HEK293T (cell line): ENCODE measurements at regions not wholly inside any gene's neighbourhood (a gene's known extent, or its start where the extent isn't known, plus 50 kb on each side); places are given as distances from the start of the nearest gene placed in this dataset.

Experiments
- CTCF ChIA-PET: fragments of 350-600 bp; formaldehyde crosslinking; extraction: SDS; loops from one replicate; lab custom pipeline; 2021; ENCODE audit warnings: antibody characterized with exemption, inconsistent platforms; lab: Yijun Ruan, JAX
- POLR2A ChIA-PET: fragments of 350-600 bp; formaldehyde crosslinking; extraction: SDS; loops from one replicate; lab custom pipeline; 2020; ENCODE audit warnings: antibody characterized with exemption, inconsistent platforms; lab: Yijun Ruan, JAX
- DNase-seq: peaks from one replicate; pipeline ENCODE4 v3.0.0; 2012; ENCODE audit warnings: mixed read lengths; ENCODE audit errors: extremely low spot score
- ARNT ChIP-seq: fragments of 450-650 bp; IDR thresholded peaks from 2 replicates; pipeline ENCODE4 v1.6.1; 2017; ENCODE audit warnings: mild to moderate bottlenecking
- BHLHE40 ChIP-seq: fragments of 450-650 bp; IDR thresholded peaks from 2 replicates; pipeline ENCODE4 v1.6.1; 2016; ENCODE audit warnings: mild to moderate bottlenecking, moderate library complexity, borderline replicate concordance
- CTBP1 ChIP-seq: fragments of 450-650 bp; IDR thresholded peaks from 2 replicates; pipeline ENCODE4 v1.6.1; 2016; ENCODE audit warnings: borderline replicate concordance
- ELF4 ChIP-seq: fragments of 450-650 bp; IDR thresholded peaks from 2 replicates; pipeline ENCODE4 v1.6.1; 2017; ENCODE audit warnings: antibody characterized with exemption
- FOXA1 ChIP-seq: fragments of 450-650 bp; IDR thresholded peaks from 2 replicates; pipeline ENCODE4 v1.6.1; 2016; ENCODE audit warnings: mild to moderate bottlenecking
- FOXK2 ChIP-seq: fragments of 450-650 bp; IDR thresholded peaks from 2 replicates; pipeline ENCODE4 v1.6.1; 2016; ENCODE audit warnings: mild to moderate bottlenecking
- FOXM1 ChIP-seq: fragments of 450-650 bp; IDR thresholded peaks from 2 replicates; pipeline ENCODE4 v1.6.1; 2017; ENCODE audit warnings: mild to moderate bottlenecking, borderline replicate concordance
- HDGF ChIP-seq: fragments of 450-650 bp; IDR thresholded peaks from 2 replicates; pipeline ENCODE4 v1.6.1; 2017; ENCODE audit warnings: antibody characterized with exemption, borderline replicate concordance
- L3MBTL2 ChIP-seq: fragments of 450-650 bp; conservative IDR thresholded peaks from 2 replicates; pipeline ENCODE4 v1.6.1; 2016; ENCODE audit warnings: mild to moderate bottlenecking
- LEF1 ChIP-seq: fragments of 450-650 bp; IDR thresholded peaks from 2 replicates; pipeline ENCODE4 v1.6.1; 2017; ENCODE audit warnings: mild to moderate bottlenecking, borderline replicate concordance
- NFRKB ChIP-seq: fragments of 450-650 bp; IDR thresholded peaks from 2 replicates; pipeline ENCODE4 v1.6.1; 2016; ENCODE audit warnings: mild to moderate bottlenecking, moderate library complexity
- PKNOX1 ChIP-seq: fragments of 450-650 bp; IDR thresholded peaks from 2 replicates; pipeline ENCODE4 v1.6.1; 2016
- SP1 ChIP-seq: fragments of 450-650 bp; IDR thresholded peaks from 2 replicates; pipeline ENCODE4 v1.6.1; 2017
- SUZ12 ChIP-seq: fragments of 450-650 bp; IDR thresholded peaks from 2 replicates; pipeline ENCODE4 v1.6.1; 2016; ENCODE audit warnings: mild to moderate bottlenecking
- TARDBP ChIP-seq: fragments of 450-650 bp; IDR thresholded peaks from 2 replicates; pipeline ENCODE4 v1.6.1; 2016
- ZNF384 ChIP-seq: fragments of 450-650 bp; IDR thresholded peaks from 2 replicates; pipeline ENCODE4 v1.6.1; 2016

DNA sequence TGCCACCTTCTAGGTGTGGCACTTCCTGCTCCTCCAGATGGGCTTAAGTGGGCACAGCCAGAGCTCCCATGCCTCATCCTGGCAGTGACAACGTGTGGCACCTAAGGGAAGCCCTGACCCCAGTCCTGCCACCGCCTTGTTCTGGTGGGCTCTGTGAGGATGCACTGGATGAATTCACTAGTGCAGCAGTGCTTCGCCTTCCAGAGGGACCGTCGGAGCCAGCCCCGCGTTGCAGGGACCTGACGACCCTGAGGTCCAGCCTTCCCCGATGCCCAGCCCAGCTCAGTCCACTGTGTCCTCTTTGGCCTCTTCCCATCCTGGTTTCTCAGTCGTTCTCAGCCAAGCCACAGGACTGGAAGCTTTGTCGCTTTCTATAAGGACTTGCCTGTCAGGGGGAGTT is 399.8 kb downstream of the SEC14L1 start:
- TF ChIP-seq FOXK2, result no peak
- no peak for TF ChIP-seq SUZ12
- TF ChIP-seq ARNT, result no peak
- TF ChIP-seq FOXM1, result no peak
- TF ChIP-seq L3MBTL2, result no peak
- TF ChIP-seq FOXA1, result no peak
- TF ChIP-seq PKNOX1, result no peak
- TF ChIP-seq LEF1, result no peak
- TF ChIP-seq SP1, result no peak
- TF ChIP-seq ELF4, result no peak
- no peak for TF ChIP-seq CTBP1
- no peak for TF ChIP-seq ZNF384
- no peak for TF ChIP-seq NFRKB
- no peak for TF ChIP-seq HDGF
- TF ChIP-seq BHLHE40, result no peak
- no peak for TF ChIP-seq TARDBP
- CTCF ChIA-PET, result no interaction called here
- no peak for DNase-seq
- POLR2A ChIA-PET, result no interaction called here

- TF ChIP-seq SUZ12, result no peak
- no peak for TF ChIP-seq LEF1
- no peak for TF ChIP-seq TARDBP
- no peak for TF ChIP-seq HDGF
- no peak for TF ChIP-seq ARNT
- TF ChIP-seq FOXA1, result no peak
- no peak for TF ChIP-seq NFRKB
- TF ChIP-seq FOXM1, result no peak
- TF ChIP-seq FOXK2, result no peak
- no peak for TF ChIP-seq ZNF384
- POLR2A ChIA-PET, result no interaction called here
- CTCF ChIA-PET, result no interaction called here
- no peak for DNase-seq
These were observed 400.2 kb downstream of the SEC14L1 start for GRCh38 chr17:77540975-77541374.

DNA sequence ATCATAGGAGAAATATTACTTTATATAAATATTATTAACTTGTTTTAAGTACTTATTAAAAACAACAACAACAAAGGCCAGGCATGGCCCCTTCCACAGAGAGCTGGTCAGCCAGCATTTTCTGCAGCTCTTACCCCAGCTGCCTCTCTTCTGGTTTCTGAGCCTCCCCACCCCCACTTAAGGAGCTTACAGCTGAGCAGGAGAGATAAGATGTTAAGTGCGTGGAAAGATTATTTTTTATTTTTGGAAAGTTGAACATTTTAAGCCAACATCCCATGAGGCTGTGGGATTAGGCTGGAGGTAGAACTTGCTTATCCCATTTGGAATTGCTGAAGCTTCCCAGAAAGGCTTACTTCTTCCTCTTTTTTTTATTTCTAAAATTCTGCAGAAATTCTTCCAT is 401.2 kb downstream of the SEC14L1 start:
- ChIA-PET POLR2A (no interaction called here), CTCF (interaction anchor here (0.6 to 0.7 kb wide), 2 partner anchors 184 to 231 kb away, joined by 3 read pairs; no protein-coding TSS in a partner anchor)
- DNase-seq, result no peak
- TF ChIP-seq LEF1 (no peak), SP1 (no peak), PKNOX1 (no peak), FOXM1 (no peak), SUZ12 (no peak), HDGF (no peak), ELF4 (no peak), L3MBTL2 (no peak), FOXK2 (no peak), ARNT (no peak), NFRKB (no peak), CTBP1 (no peak), BHLHE40 (no peak), TARDBP (no peak), ZNF384 (no peak), FOXA1 (no peak)

DNA sequence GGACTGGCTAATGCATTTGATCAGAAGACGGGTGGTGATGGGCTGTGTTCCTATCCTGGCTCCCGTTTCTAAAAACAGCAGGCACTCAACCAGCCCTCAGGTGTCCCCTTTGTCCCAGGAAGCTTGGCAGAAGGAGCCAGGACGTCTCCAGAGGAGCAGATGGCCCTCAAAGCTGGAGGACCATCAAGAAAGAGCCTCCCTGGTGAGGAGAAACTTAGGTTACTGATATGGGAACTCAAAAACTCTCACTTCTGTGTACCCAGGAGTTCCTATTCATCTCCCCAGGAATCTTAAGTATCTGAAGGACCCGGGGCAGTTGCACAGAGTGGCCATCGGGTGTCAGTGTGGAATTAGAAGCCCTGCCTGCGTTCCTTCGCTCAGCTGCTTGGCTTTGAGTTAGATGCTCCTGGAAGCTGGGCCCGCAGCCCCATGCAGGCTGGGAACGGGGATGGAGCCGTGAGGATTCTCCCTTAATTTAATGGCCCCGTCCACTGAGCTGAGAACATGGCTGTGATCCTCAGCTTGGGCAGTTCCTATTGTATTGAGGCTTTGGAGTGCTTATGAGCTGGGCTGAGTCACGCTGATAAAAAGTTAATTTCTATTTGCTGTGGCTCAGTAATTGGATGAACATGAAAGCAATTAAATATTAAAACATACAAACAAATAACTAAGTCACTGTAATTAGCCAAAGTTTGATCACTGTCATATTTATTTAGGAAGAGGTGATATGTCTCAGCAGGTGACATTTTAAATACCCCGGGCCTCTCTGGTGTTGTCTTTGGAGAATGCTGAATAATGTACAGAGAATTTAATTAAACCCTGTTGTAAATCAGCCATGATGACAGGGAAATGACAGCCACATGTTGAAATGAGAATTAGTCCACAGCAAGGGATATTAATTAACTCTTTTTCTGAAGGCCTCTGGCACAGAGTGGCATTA is 402.1 kb downstream of the SEC14L1 start:
- CTCF ChIA-PET, result interaction anchor here (0.6 to 1.1 kb wide), 5 partner anchors 115 to 470 kb away, joined by 3 to 4 read pairs (median 3); no protein-coding TSS in a partner anchor
- peak; percentile 86 for DNase-seq
- peak; percentile 75 for TF ChIP-seq PKNOX1
- no peak for TF ChIP-seq SUZ12
- no peak for TF ChIP-seq L3MBTL2
- TF ChIP-seq ELF4, result no peak
- no peak for TF ChIP-seq BHLHE40
- no peak for TF ChIP-seq SP1
- POLR2A ChIA-PET, result interaction anchor here (1.2 kb wide), 1 partner anchor 415 kb away, joined by 4 read pairs; the partner anchor contains the start of gene TNRC6C

DNA sequence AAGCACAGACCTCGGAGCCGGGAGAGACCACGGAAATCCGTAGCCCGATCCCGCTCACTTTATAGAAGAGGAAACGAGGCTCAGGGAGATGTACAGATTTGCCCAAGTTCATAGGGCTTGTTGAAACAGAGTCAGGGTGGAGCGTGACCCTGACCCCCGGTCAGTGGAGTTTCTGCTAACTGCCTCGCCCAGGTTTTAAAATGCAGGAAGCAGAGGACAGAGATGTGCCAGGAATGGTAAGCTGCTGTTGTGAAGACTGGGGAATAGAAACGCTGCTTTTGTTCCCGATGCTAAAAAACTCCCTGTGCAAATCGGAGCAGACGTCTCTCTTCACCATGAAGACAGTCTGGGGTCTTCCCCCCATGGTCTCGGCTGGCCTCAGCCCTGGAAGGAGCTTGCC is 403.0 kb downstream of the SEC14L1 start:
- TF ChIP-seq PKNOX1 (no peak), CTBP1 (no peak), ELF4 (no peak), ZNF384 (no peak), SP1 (no peak), TARDBP (no peak), NFRKB (no peak), LEF1 (no peak), ARNT (no peak), SUZ12 (no peak), HDGF (no peak), FOXK2 (no peak), L3MBTL2 (no peak), FOXM1 (no peak), BHLHE40 (no peak), FOXA1 (no peak)
- DNase-seq, result no peak
- POLR2A ChIA-PET, result no interaction called here
- CTCF ChIA-PET, result interaction anchor here (0.8 to 1.2 kb wide), 2 partner anchors 15 to 116 kb away, joined by 3 to 4 read pairs; no protein-coding TSS in a partner anchor
